ENCODE measurements at regions not wholly inside any gene's neighbourhood (a gene's known extent, or its start where the extent isn't known, plus 50 kb on each side); places are given as distances from the start of the nearest gene placed in this dataset.

DNA sequence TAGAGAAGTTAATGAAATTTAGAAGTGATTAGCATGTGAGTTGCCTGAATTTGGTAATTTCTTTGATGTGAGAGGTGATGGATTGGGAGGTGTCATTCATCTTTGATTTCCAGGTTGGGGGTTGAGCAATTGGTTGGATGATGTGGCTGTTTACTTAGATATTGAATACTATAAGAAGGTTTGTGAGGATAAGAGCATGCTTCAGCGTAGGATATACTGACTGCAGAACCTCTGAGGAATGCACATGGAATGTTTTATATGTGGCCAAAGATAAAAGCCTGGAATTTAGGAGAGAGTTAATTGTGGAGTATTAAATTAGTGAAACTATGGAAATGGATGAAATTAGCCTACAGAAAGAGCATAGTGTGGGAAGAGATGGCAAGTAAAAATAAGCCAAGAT lies 165.4 kb upstream of the MAD2L1 start:
- no peak overlapping the region for H3K9ac ChIP-seq (ENCODE audit: control insufficient read depth, extremely low read depth, insufficient read depth, low read length)
- no peaks in the 10 kb centered on the region for H3K9me3 ChIP-seq (ENCODE audit: control insufficient read depth, low read depth, low read length)
- H3K36me3 ChIP-seq (ENCODE audit: control insufficient read depth in 2 of 2, extremely low read depth in 1 of 2, insufficient read depth in 2 of 2, low read length in 2 of 2) = no peaks in the 10 kb centered on the region
- TF ChIP-seq, protein P1, sequence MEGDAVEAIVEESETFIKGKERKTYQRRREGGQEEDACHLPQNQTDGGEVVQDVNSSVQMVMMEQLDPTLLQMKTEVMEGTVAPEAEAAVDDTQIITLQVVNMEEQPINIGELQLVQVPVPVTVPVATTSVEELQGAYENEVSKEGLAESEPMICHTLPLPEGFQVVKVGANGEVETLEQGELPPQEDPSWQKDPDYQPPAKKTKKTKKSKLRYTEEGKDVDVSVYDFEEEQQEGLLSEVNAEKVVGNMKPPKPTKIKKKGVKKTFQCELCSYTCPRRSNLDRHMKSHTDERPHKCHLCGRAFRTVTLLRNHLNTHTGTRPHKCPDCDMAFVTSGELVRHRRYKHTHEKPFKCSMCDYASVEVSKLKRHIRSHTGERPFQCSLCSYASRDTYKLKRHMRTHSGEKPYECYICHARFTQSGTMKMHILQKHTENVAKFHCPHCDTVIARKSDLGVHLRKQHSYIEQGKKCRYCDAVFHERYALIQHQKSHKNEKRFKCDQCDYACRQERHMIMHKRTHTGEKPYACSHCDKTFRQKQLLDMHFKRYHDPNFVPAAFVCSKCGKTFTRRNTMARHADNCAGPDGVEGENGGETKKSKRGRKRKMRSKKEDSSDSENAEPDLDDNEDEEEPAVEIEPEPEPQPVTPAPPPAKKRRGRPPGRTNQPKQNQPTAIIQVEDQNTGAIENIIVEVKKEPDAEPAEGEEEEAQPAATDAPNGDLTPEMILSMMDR (optimal IDR thresholded peaks at IDR 0.05 in 1 of 3, IDR thresholded peaks at IDR 0.05 in 1 of 3, conservative IDR thresholded peaks at IDR 0.05 in 1 of 3; ENCODE audit: extremely low read depth in 1 of 3, insufficient read depth in 2 of 3, low read length in 3 of 3) = no peak
- no peak for TF ChIP-seq EZH2 (IDR thresholded peaks at IDR 0.05; ENCODE audit: low read length)
- dilution Hi-C loops (cut with MboI; ENCODE audit: extremely low pct_ligation_motif_present, low sequenced_read_pairs) = no loop called here
- H2AFZ ChIP-seq (ENCODE audit: control insufficient read depth, low read length) = no peak overlapping the region
- H4K20me1 ChIP-seq (ENCODE audit: control insufficient read depth, extremely low read depth, insufficient read depth, low read length) = no peaks in the 10 kb centered on the region
- no peak overlapping the region for H3K27ac ChIP-seq (ENCODE audit: control insufficient read depth, insufficient read depth, low read length)
- no peaks in the 10 kb centered on the region for H3K27me3 ChIP-seq (ENCODE audit: control insufficient read depth, extremely low read depth, insufficient read depth, low read length)
- FAIRE-seq (no peak), DNase-seq (ENCODE audit: low read depth, low spot score) (no peak)
- H3K4me2 ChIP-seq (ENCODE audit: control insufficient read depth, extremely low read depth, insufficient read depth, low read depth, low read length) = no peak overlapping the region
- H3K79me2 ChIP-seq (ENCODE audit: control insufficient read depth, insufficient read depth, low read length) = no peaks in the 10 kb centered on the region
- H3K4me3 ChIP-seq (ENCODE audit: control insufficient read depth in 2 of 3, extremely low read depth in 1 of 3, insufficient read depth in 2 of 3, low read depth in 1 of 3, low read length in 3 of 3) = no peak overlapping the region
- no peaks in the 10 kb centered on the region for H3K4me1 ChIP-seq (ENCODE audit: control insufficient read depth, extremely low read depth, insufficient read depth, low read length)
- H3K9me1 ChIP-seq (ENCODE audit: control insufficient read depth, extremely low read depth, insufficient read depth, low read length) = no peaks in the 10 kb centered on the region

- Histone ChIP-seq H3K27me3 (ENCODE audit: control insufficient read depth, extremely low read depth, insufficient read depth, low read length) (no peaks in the 10 kb centered on the region), H3K27ac (ENCODE audit: control insufficient read depth, insufficient read depth, low read length) (no peak overlapping the region), H3K4me3 (ENCODE audit: control insufficient read depth in 2 of 3, extremely low read depth in 1 of 3, insufficient read depth in 2 of 3, low read depth in 1 of 3, low read length in 3 of 3) (no peak overlapping the region), H2AFZ (ENCODE audit: control insufficient read depth, low read length) (no peak overlapping the region), H4K20me1 (ENCODE audit: control insufficient read depth, extremely low read depth, insufficient read depth, low read length) (no peaks in the 10 kb centered on the region), H3K9ac (ENCODE audit: control insufficient read depth, extremely low read depth, insufficient read depth, low read length) (no peak overlapping the region), H3K9me1 (ENCODE audit: control insufficient read depth, extremely low read depth, insufficient read depth, low read length) (no peaks in the 10 kb centered on the region), H3K79me2 (ENCODE audit: control insufficient read depth, insufficient read depth, low read length) (no peaks in the 10 kb centered on the region), H3K4me2 (ENCODE audit: control insufficient read depth, extremely low read depth, insufficient read depth, low read depth, low read length) (no peak overlapping the region), H3K9me3 (ENCODE audit: control insufficient read depth, low read depth, low read length) (no peaks in the 10 kb centered on the region), H3K4me1 (ENCODE audit: control insufficient read depth, extremely low read depth, insufficient read depth, low read length) (no peaks in the 10 kb centered on the region), H3K36me3 (ENCODE audit: control insufficient read depth in 2 of 2, extremely low read depth in 1 of 2, insufficient read depth in 2 of 2, low read length in 2 of 2) (no peaks in the 10 kb centered on the region)
- DNase-seq (ENCODE audit: low read depth, low spot score) (no peak), FAIRE-seq (no peak)
- TF ChIP-seq, protein P1 (optimal IDR thresholded peaks at IDR 0.05 in 1 of 3, IDR thresholded peaks at IDR 0.05 in 1 of 3, conservative IDR thresholded peaks at IDR 0.05 in 1 of 3; ENCODE audit: extremely low read depth in 1 of 3, insufficient read depth in 2 of 3, low read length in 3 of 3) = no peak
- TF ChIP-seq EZH2 (IDR thresholded peaks at IDR 0.05; ENCODE audit: low read length) = no peak
- dilution Hi-C loops (cut with MboI; ENCODE audit: extremely low pct_ligation_motif_present, low sequenced_read_pairs) = no loop called here
Observed at GRCh38 chr4:120228086-120228485, 161.4 kb upstream of the MAD2L1 start.
